SJSA1 (cell line): ENCODE measurements at regions not wholly inside any gene's neighbourhood (a gene's known extent, or its start where the extent isn't known, plus 50 kb on each side); places are given as distances from the start of the nearest gene placed in this dataset.
"Not testable (repeated sequence)": the region's sequence is repeated elsewhere in the genome, so short reads cannot be mapped to it uniquely, and the experiment has no call there.

ENCODE experiments used
- DNase-seq, 2 experiments: peaks; one replicate each; pipeline ENCODE4 v3.0.0-alpha.2; 2015 to 2020; ENCODE audit warnings: low spot score in 2 of 2, low read depth in 1 of 2
- H3K27ac ChIP-seq: fragments of 250-450 bp; sonication (Bioruptor Pico); 2 replicates; pipeline ENCODE4 v1.5.1; 2020; ENCODE audit warnings: mild to moderate bottlenecking, moderate library complexity
- H3K27me3 ChIP-seq: fragments of 250-450 bp; sonication (Bioruptor Pico); replicated peaks from 2 replicates; pipeline ENCODE4 v1.5.1; 2020; ENCODE audit warnings: mild to moderate bottlenecking, moderate library complexity
- H3K36me3 ChIP-seq: fragments of 250-450 bp; sonication (Bioruptor Pico); 2 replicates; pipeline ENCODE4 v1.5.1; 2020; ENCODE audit warnings: mild to moderate bottlenecking
- H3K4me1 ChIP-seq: fragments of 250-450 bp; sonication (Bioruptor Pico); replicated peaks from 2 replicates; pipeline ENCODE4 v1.6.1; 2021; ENCODE audit warnings: mild to moderate bottlenecking
- H3K4me3 ChIP-seq: fragments of 250-450 bp; sonication (Bioruptor Pico); 2 replicates; pipeline ENCODE4 v1.5.1; 2020; ENCODE audit warnings: mild to moderate bottlenecking
- H3K9me3 ChIP-seq: fragments of 250-450 bp; sonication (Bioruptor Pico); replicated peaks from 2 replicates; pipeline ENCODE4 v1.5.1; 2020; ENCODE audit warnings: mild to moderate bottlenecking

DNA sequence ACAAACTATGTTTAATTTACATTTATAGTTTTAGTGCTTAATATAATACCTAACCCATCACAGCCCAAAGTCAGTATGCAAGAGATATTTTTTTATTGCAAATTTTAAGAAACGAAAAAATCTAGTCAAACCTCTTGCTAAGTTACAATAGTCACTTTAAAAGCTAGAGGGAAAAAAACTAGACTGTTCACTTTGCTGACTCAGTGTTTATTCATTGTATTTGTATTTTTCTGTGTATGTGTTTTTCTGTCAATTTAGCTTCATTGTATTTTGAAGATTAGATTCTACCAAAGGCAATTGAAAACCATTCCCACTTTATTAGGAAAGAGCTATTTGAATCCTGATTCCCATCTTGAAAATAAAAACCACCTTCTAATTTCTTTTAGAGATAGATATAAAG lies 891.5 kb downstream of the SLC16A7 start:
- no peaks in the 10 kb centered on the region for H3K4me1 ChIP-seq
- no peaks in the 10 kb centered on the region for H3K9me3 ChIP-seq
- no peak overlapping the region for H3K4me3 ChIP-seq
- no peak for DNase-seq
- no peaks in the 10 kb centered on the region for H3K36me3 ChIP-seq
- H3K27me3 ChIP-seq, result no peaks in the 10 kb centered on the region
- H3K27ac ChIP-seq, result no peak overlapping the region

DNA sequence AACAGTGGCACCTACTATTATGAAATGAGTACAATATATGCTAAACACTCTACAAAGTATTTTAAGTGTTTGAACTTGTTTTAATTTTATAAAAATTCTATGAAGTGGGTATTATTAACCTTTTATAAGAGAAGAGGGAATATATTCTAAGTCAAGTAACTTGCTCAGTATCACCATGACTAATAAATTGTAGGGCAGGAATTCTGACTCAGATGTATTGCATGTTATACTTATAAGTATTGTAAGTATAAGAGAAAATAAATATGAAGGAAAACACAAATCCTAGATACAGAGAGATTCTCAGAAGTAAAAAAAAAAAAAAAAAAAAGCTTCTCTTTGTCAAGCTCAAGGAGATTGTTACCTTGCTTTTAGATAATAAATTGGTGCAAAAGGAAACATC lies 893.2 kb downstream of the SLC16A7 start:
- H3K36me3 ChIP-seq, result no peaks in the 10 kb centered on the region
- no peaks in the 10 kb centered on the region; the same call in 1 of the 2 replicates for H3K4me1 ChIP-seq
- no peak overlapping the region for H3K27ac ChIP-seq
- H3K4me3 ChIP-seq, result no peak overlapping the region
- no peaks in the 10 kb centered on the region for H3K9me3 ChIP-seq
- H3K27me3 ChIP-seq, result no peaks in the 10 kb centered on the region
- DNase-seq, result no peak

DNA sequence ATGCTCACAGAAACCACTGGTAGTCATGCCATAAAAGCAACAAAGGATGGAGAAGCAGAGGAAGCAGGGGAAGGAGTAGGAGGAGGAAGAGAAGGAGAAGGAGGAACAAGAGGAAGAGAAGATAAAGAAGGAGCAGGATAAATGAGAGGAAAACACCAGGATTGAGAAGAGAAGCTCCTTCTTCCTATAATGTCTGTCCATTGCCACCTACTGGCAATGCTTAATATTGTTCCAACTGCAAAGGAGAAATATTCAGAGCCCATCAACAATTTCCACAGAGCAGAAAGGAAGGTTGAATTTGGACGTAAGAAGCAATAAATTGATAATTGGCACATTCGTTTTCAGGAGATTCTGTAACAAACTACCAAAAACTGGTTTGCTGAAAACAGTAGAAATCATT lies 898.4 kb downstream of the SLC16A7 start:
- no peak overlapping the region for H3K27ac ChIP-seq
- H3K9me3 ChIP-seq, result no peaks in the 10 kb centered on the region
- H3K4me1 ChIP-seq, result no peaks in the 10 kb centered on the region; the same call in 1 of the 2 replicates
- peak in 1 of 2 experiments; percentile 31 for DNase-seq
- H3K36me3 ChIP-seq, result no peaks in the 10 kb centered on the region
- H3K4me3 ChIP-seq, result no peak overlapping the region
- no peaks in the 10 kb centered on the region for H3K27me3 ChIP-seq

DNA sequence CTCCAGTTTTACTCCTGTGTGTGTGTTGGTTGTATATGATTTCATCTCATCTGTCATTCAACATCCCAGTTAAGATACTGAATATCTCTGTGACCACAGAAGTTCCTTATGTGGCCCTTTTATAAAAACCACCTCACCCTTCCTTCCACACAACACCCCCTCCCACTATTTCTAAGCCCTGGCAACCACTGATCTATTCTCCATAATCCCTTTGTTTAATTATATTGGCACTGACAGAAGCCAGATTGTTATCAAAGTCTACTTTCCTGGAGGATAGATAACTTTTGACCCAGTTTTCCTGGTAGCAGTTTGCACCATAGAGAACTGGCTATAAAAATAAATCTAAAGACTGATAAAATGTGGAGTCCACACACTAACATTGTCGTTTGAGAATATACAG lies 902.8 kb downstream of the SLC16A7 start:
- Histone ChIP-seq H3K27me3 (no peaks in the 10 kb centered on the region), H3K9me3 (no peaks in the 10 kb centered on the region), H3K27ac (no peak overlapping the region), H3K36me3 (no peaks in the 10 kb centered on the region), H3K4me1 (no peaks in the 10 kb centered on the region; the same call in 1 of the 2 replicates), H3K4me3 (no peak overlapping the region)
- DNase-seq, result no peak

DNA sequence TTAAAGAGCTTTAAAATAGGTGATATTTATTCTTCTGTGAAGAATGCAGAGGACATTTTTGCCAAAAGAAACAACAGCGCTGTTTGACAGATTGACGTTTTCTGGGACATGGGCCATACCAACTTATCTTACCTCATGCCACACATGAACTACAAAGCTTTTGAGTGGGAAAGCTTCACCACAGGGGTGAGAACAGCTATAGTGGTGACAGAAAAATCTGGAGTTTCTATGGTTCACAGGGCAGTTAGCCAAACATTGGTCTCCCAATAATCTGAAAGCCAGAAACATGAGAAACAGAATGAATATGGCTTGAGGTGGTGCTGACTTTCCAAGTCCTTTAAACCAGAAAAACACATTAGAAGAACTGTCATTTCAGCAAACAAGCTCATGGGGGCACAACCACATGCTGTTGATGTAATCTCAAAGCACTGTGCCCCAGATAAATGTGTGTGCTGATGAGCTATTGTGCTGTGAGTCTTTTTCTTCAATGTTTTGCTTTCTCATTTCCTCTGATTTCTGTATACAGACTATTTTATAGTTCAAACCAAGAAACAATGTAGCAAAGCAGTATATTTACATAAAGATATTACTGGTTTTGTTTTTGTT lies 905.4 kb downstream of the SLC16A7 start:
- no peaks in the 10 kb centered on the region for H3K27me3 ChIP-seq
- no peaks in the 10 kb centered on the region for H3K9me3 ChIP-seq
- no peaks in the 10 kb centered on the region for H3K36me3 ChIP-seq
- no peaks in the 10 kb centered on the region for H3K4me1 ChIP-seq
- no peak overlapping the region for H3K4me3 ChIP-seq
- no peak overlapping the region for H3K27ac ChIP-seq
- DNase-seq, result no peak

DNA sequence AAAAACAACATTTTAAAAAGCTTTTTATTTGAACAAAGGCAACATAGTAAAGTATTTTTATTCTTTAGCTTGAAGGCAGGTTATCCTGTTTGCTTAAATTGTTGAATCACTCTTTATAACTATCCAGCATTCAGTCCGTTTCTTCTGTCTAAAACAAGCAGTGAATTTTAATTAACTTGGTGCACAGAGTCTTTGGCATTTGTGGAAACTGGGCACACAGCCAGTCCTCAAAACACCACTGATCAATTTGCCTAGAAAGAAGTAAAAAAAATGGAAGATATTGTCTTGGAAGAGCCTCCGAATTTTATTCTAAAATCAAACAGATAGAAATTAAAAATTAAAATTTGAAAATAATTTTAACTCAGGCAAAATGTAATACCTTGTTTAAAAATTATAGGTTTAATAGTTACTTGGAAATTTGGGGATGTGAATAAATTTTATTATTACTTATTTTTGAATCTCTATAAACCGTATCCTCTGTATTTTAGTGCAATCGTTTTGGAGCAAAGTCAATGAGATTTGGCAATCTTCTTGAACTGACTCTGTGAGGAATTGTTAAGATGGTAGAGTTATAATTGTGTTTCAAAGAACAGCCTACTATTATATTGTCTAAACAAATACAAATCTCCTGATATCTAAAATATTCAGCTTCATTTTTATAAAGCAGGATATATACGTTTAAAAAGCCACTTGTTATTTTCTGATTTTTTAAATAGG lies 927.0 kb downstream of the SLC16A7 start:
- no peaks in the 10 kb centered on the region for H3K27me3 ChIP-seq
- no peaks in the 10 kb centered on the region for H3K36me3 ChIP-seq
- H3K9me3 ChIP-seq, result no peaks in the 10 kb centered on the region
- no peaks in the 10 kb centered on the region for H3K4me1 ChIP-seq
- H3K4me3 ChIP-seq, result no peak overlapping the region
- H3K27ac ChIP-seq, result no peak overlapping the region
- no peak for DNase-seq

DNA sequence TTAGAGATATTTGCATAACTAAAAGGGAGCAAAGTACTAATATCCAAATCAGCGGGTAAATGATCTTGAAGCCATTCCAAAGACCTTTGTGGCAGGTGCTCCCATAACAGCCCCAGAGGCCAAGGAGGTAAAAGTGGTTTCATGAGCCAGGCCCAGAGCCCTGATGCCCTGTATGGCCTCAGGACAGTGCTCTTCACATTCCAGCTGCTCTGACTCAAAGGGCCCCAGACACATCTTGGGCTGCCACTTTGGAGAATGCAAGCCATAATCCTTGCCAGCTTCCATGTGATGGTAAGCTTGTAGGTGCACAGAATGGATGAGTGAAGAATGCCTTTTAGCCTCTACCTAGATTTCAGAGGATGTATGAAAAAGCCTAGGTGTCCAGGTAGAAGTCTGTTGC lies 933.4 kb downstream of the SLC16A7 start:
- Histone ChIP-seq H3K27ac (no peak overlapping the region), H3K36me3 (no peaks in the 10 kb centered on the region), H3K4me3 (no peak overlapping the region), H3K4me1 (no peaks in the 10 kb centered on the region), H3K27me3 (no peaks in the 10 kb centered on the region), H3K9me3 (no peaks in the 10 kb centered on the region)
- no peak for DNase-seq

DNA sequence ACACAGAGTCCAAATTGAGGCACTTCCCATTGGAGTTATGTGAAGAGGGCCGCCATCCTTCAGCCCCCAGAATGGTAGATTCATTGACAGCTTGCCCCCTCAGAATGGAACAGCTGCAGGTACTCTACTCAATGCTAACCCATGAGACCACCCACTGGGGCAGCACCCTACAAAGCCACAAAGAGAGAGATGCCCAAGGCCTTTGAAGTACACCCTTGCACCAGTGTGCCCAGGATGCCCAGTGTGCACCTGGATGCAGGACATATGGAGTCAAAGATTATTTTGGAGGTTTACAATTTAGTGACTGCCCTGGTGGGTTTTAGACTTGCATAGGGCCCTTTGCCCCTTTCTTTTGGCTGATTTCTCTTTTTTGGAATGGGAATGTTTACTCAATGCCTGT lies 933.9 kb downstream of the SLC16A7 start:
- H3K27ac ChIP-seq, result no peak overlapping the region
- no peak for DNase-seq
- H3K36me3 ChIP-seq, result no peaks in the 10 kb centered on the region
- no peaks in the 10 kb centered on the region for H3K9me3 ChIP-seq
- H3K4me1 ChIP-seq, result no peaks in the 10 kb centered on the region
- H3K27me3 ChIP-seq, result no peaks in the 10 kb centered on the region
- no peak overlapping the region for H3K4me3 ChIP-seq

DNA sequence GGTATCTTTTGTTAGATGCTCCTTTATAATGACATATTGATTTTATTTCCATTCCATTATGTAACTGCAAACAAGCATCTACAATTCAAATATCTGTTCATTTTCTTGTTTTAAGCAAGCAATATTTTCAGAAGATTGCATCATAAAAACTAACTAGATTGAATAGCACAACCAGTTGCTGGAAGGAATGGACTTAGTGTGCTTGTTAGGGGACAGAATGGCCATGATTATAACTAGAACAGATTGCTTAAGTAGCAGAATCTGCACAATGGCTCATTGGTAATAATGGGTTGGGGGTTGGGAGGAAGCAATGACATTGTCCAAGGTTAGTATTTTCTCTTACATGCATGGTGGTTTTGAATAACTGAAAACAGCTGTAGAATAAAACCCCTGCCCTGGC lies 939.5 kb downstream of the SLC16A7 start:
- Histone ChIP-seq H3K27ac (no peak overlapping the region), H3K36me3 (no peaks in the 10 kb centered on the region), H3K4me1 (no peaks in the 10 kb centered on the region), H3K9me3 (no peaks in the 10 kb centered on the region), H3K4me3 (no peak overlapping the region), H3K27me3 (no peaks in the 10 kb centered on the region)
- DNase-seq, result no peak

DNA sequence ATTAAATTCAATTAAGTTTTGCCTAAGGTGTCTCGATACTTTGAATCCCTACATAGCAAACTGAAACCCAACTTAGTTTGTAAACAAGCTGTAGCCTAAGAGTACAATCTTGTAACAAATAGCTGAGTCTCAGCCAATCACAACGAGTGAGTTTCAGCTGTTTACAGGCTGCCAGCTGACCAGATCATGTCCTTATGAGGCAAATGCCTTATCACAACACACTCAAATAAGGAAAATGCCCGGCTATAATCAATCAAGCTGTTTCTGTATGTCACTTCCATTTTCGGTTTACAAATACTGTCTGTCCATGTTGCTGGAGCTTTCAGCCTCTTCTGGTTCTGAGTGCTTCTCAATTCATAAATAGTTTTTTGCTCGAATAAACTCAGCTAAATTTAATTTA lies 943.8 kb downstream of the SLC16A7 start:
- Histone ChIP-seq H3K27me3 (no peaks in the 10 kb centered on the region), H3K36me3 (no peaks in the 10 kb centered on the region), H3K4me3 (no peak overlapping the region), H3K27ac (no peak overlapping the region), H3K9me3 (no peaks in the 10 kb centered on the region), H3K4me1 (no peaks in the 10 kb centered on the region)
- no peak for DNase-seq

DNA sequence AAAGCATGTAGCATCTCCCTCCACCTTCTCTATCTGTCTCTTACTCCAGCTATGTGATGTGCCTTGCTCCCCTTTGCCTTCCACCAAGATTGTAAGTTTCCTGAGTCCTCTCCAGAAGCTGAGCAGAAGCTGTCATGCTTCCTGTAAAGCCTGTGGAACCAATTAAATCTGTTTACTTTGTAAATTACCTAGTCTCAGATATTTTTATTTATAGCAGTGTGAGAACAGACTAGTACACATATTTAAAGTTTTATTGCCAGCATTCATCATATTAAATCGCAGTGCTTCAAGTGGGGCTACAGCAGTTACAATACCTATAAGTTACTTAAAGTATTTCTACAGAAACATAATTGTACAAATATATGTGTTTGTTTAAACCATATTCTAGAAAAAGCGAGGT lies 973.1 kb downstream of the SLC16A7 start:
- Histone ChIP-seq H3K27me3 (no peaks in the 10 kb centered on the region), H3K4me1 (no peaks in the 10 kb centered on the region), H3K36me3 (no peaks in the 10 kb centered on the region), H3K9me3 (no peaks in the 10 kb centered on the region), H3K27ac (no peak overlapping the region), H3K4me3 (no peak overlapping the region)
- DNase-seq, result no peak

DNA sequence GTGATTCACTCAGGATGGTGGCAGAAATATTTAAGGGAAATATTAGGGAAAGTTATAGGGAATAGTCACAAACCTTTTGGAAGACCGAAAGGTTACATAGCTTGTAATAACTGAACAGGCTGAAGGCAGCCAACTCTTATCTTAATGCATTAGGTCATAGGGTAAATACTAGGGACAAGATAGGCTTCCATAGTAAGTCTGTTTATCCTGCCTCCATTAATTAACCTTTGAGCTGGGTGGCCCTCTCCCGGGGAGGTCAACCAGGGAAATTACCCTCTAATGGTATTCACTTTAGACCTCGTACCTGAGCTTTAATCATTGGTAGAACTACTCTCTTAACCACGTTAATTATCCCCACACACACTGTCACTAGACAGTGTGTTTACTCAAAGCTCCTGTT lies 981.8 kb downstream of the SLC16A7 start:
- H3K9me3 ChIP-seq, result no peaks in the 10 kb centered on the region

DNA sequence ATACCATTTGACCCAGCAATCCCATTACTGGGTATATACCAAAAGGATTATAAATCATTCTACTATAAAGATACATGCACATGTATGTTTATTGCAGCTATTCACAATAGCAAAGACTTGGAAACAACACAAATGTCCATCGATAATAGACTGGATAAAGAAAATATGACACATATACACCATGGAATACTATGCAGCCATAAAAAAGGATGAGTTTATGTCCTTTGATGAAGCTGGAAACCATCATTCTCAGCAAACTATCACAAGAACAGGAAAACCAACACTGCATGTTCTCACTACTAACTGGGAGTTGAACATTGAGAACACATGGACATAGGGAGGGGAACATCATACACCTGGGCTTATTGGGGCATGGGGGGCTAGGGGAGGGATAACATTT lies 991.8 kb downstream of the SLC16A7 start:
- DNase-seq, H3K4me3 ChIP-seq: not testable (repeated sequence)

More for the DNA sequence above, 981.8 kb downstream of the SLC16A7 start:
- Histone ChIP-seq H3K4me1 (no peaks in the 10 kb centered on the region), H3K27me3 (no peaks in the 10 kb centered on the region), H3K27ac (no peak overlapping the region), H3K36me3 (no peaks in the 10 kb centered on the region), H3K4me3 (no peak overlapping the region)
- no peak for DNase-seq

DNA sequence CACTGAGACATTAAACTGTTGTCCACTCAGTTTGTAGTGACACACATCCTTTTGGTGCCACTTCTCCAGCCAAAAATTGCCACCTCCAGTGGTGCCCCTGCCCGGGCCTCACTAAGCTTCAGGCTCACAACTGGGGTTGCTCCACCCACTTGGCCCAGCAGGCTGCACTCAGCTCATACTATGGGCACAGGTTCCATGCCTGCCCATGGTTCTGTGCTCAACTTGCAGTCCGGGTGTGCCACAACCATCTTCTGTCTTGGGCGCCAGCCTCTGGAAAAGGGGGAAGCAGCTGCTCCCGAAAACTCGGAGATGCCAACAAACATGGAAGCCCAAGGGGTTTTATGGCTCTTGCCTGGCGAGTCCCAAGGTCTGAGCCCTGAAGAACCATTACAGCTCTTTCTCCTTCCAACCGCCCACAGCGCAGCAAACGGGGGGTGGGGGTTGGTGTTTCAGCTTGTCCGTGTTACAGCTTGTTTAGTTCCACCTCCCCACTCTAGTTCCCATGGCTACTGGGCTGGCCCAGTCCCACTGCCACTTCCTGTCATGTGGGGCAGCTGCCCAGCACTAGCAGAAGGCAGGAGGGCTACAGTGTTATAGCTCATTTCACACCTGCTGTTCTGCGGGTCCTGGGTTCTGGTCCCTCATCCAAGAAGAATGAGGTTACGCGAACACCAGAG lies 998.3 kb downstream of the SLC16A7 start:
- H3K27me3 ChIP-seq, result no peaks in the 10 kb centered on the region
- no peaks in the 10 kb centered on the region for H3K36me3 ChIP-seq
- no peak overlapping the region for H3K27ac ChIP-seq
- no peak overlapping the region for H3K4me3 ChIP-seq
- no peaks in the 10 kb centered on the region for H3K4me1 ChIP-seq
- H3K9me3 ChIP-seq, result no peaks in the 10 kb centered on the region
- DNase-seq, result no peak

More for the DNA sequence above, 991.8 kb downstream of the SLC16A7 start:
- not testable (repeated sequence) for H3K4me1 ChIP-seq, H3K36me3 ChIP-seq, H3K27me3 ChIP-seq, H3K9me3 ChIP-seq, H3K27ac ChIP-seq
